Adipocyte (in vitro differentiated cells): ENCODE measurements at regions not wholly inside any gene's neighbourhood (a gene's known extent, or its start where the extent isn't known, plus 50 kb on each side); places are given as distances from the start of the nearest gene placed in this dataset.

Experiments
- DNase-seq: peaks from one replicate; pipeline ENCODE4 v3.0.0-alpha.2; 2015; ENCODE audit warnings: low read depth
- H3K27me3 ChIP-seq: replicated peaks from 2 replicates; pipeline ENCODE4 v1.7.0; 2013; ENCODE audit warnings: mild to moderate bottlenecking, low read length, moderate library complexity; ENCODE audit not compliant: control insufficient read depth, insufficient read depth
- H3K36me3 ChIP-seq: 2 replicates; pipeline ENCODE4 v1.7.0; 2013; ENCODE audit warnings: low read length, mild to moderate bottlenecking, moderate library complexity; ENCODE audit not compliant: control insufficient read depth, insufficient read depth, severe bottlenecking
- H3K4me1 ChIP-seq: 2 replicates; pipeline ENCODE4 v1.7.0; 2013; ENCODE audit warnings: mild to moderate bottlenecking, low read length, moderate library complexity; ENCODE audit not compliant: control insufficient read depth, insufficient read depth
- H3K4me3 ChIP-seq: 2 replicates; pipeline ENCODE4 v1.7.0; 2013; ENCODE audit warnings: mild to moderate bottlenecking, low read length, moderate library complexity
- H3K9ac ChIP-seq: 2 replicates; pipeline ENCODE4 v1.7.0; 2013; ENCODE audit warnings: mild to moderate bottlenecking, low read length, moderate library complexity
- H3K9me3 ChIP-seq: 2 replicates; pipeline ENCODE4 v1.7.0; 2013; ENCODE audit warnings: mild to moderate bottlenecking, low read length, moderate library complexity; ENCODE audit not compliant: control insufficient read depth

GRCh38 chr4:181173046-181173445 lies 1070.2 kb upstream of the TENM3 start:
- Histone ChIP-seq H3K9me3 (peaks cover 9% of the 10 kb centered on the region), H3K4me3 (no peak overlapping the region), H3K27me3 (no peaks in the 10 kb centered on the region), H3K9ac (no peak overlapping the region), H3K4me1 (no peaks in the 10 kb centered on the region), H3K36me3 (no peaks in the 10 kb centered on the region)
- no peak for DNase-seq

GRCh38 chr4:181176306-181176705 lies 1066.9 kb upstream of the TENM3 start:
- Histone ChIP-seq H3K4me1 (no peaks in the 10 kb centered on the region), H3K9me3 (peaks cover 8% of the 10 kb centered on the region), H3K36me3 (no peaks in the 10 kb centered on the region), H3K27me3 (no peaks in the 10 kb centered on the region), H3K4me3 (no peak overlapping the region), H3K9ac (no peak overlapping the region)
- no peak for DNase-seq

DNA sequence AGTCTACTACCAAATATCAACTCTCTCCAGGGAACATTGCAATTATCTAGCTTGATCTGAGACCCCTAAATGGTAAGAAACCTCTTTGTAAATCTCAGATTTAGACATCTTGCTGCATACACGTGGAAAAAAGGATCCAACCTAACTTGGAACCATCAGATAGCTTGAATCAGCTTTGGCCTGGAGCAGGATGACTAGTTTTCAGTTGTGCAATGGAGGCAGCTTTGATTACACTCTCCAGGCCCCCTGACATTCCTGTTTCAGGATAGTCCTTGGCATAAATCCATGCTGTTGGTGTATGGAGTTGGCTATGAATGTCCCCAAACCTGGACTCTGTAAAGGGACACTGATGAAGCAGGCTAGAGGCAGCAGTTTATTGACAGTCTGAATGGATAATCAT lies 1061.9 kb upstream of the TENM3 start:
- Histone ChIP-seq H3K9me3 (no peaks in the 10 kb centered on the region), H3K9ac (no peak overlapping the region), H3K36me3 (no peaks in the 10 kb centered on the region), H3K4me1 (no peaks in the 10 kb centered on the region), H3K4me3 (no peak overlapping the region), H3K27me3 (no peaks in the 10 kb centered on the region)
- peak; percentile 11 for DNase-seq

DNA sequence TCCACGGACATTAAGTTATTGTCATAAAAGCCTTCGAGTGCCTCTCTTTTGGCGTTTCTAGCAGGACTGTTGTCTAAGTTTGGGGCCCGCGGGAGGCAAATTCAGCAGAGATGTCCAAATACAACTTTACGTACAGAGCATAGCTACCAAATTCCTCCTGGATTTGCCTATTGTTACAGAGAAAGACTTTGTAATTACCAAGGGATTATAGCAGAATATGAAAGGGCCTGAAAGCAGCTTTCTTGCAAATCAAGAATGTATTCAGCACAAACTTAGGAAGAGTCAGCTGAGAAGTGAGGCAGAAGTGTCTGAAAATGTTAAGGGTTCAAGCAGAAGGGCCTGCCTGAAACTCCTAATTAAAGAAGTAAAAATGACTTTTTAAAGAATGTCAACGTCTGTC lies 1053.5 kb upstream of the TENM3 start:
- Histone ChIP-seq H3K4me1 (no peaks in the 10 kb centered on the region), H3K27me3 (no peaks in the 10 kb centered on the region), H3K36me3 (no peaks in the 10 kb centered on the region), H3K9me3 (no peaks in the 10 kb centered on the region), H3K9ac (no peak overlapping the region), H3K4me3 (no peak overlapping the region)
- DNase-seq, result no peak

GRCh38 chr4:181193131-181193930 lies 1049.9 kb upstream of the TENM3 start:
- Histone ChIP-seq H3K27me3 (no peaks in the 10 kb centered on the region), H3K4me3 (no peak overlapping the region), H3K9ac (no peak overlapping the region), H3K9me3 (no peaks in the 10 kb centered on the region), H3K36me3 (no peaks in the 10 kb centered on the region), H3K4me1 (no peaks in the 10 kb centered on the region)
- peak; percentile 7 for DNase-seq

- H3K36me3 ChIP-seq, result no peaks in the 10 kb centered on the region
- H3K27me3 ChIP-seq, result no peaks in the 10 kb centered on the region
- DNase-seq, result no peak
- H3K4me1 ChIP-seq, result no peaks in the 10 kb centered on the region
- H3K9ac ChIP-seq, result no peak overlapping the region
- H3K9me3 ChIP-seq, result no peaks in the 10 kb centered on the region
- no peak overlapping the region for H3K4me3 ChIP-seq
Observed at GRCh38 chr4:181194096-181194495, 1049.1 kb upstream of the TENM3 start.

DNA sequence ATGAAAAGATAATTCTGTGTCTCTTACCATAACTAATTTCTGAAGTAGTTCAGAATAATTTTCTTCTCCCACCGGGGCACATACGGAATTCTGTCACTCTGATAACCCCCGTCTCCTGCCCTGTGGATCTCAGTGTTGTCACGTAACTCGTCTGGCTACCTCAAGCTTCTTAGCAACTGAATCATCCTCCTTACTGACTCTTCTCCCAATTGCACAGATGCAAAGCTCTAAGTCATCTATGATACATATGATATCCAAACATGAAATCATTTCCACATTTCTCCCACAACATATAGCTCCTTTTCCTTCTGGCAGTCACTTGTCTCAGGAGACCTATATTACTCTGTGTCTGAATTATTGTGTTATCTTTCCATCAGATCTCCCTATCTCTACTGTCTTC lies 1043.1 kb upstream of the TENM3 start:
- Histone ChIP-seq H3K9me3 (no peaks in the 10 kb centered on the region), H3K9ac (no peak overlapping the region), H3K27me3 (no peaks in the 10 kb centered on the region), H3K4me3 (no peak overlapping the region), H3K4me1 (no peaks in the 10 kb centered on the region), H3K36me3 (no peaks in the 10 kb centered on the region)
- DNase-seq, result no peak

GRCh38 chr4:181202240-181202639 lies 1041.0 kb upstream of the TENM3 start:
- Histone ChIP-seq H3K9ac (no peak overlapping the region), H3K4me1 (no peaks in the 10 kb centered on the region), H3K9me3 (no peaks in the 10 kb centered on the region), H3K4me3 (no peak overlapping the region), H3K27me3 (no peaks in the 10 kb centered on the region), H3K36me3 (no peaks in the 10 kb centered on the region)
- DNase-seq, result no peak

GRCh38 chr4:181204109-181204508 lies 1039.1 kb upstream of the TENM3 start:
- no peak overlapping the region for H3K9ac ChIP-seq
- DNase-seq, result no peak

GRCh38 chr4:181213551-181213950 lies 1029.7 kb upstream of the TENM3 start:
- H3K4me3 ChIP-seq, result no peak overlapping the region
- DNase-seq, result no peak
- H3K9me3 ChIP-seq, result no peaks in the 10 kb centered on the region
- H3K27me3 ChIP-seq, result no peaks in the 10 kb centered on the region
- no peaks in the 10 kb centered on the region for H3K36me3 ChIP-seq
- no peaks in the 10 kb centered on the region for H3K4me1 ChIP-seq
- H3K9ac ChIP-seq, result no peak overlapping the region

More at GRCh38 chr4:181204109-181204508, 1039.1 kb upstream of the TENM3 start:
- Histone ChIP-seq H3K4me3 (no peak overlapping the region), H3K27me3 (no peaks in the 10 kb centered on the region), H3K4me1 (no peaks in the 10 kb centered on the region), H3K36me3 (no peaks in the 10 kb centered on the region), H3K9me3 (no peaks in the 10 kb centered on the region)

DNA sequence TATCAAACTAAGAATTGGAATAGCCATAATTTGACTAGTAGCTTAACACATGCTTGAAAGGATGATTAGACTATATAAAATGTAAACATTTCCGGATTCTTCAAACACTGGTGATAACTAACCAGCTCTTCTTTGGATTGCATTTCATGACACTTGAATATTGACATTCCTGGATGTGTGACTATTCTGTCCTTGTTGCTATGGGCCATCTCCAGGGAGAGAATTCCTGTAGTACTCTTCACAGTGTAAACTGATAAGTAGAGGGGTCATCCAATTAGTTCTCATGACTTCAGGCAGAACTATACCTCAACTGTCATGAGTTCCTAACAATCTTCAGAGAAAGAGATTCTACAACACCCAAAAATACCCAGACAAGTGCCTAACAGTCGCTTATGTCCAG lies 1026.7 kb upstream of the TENM3 start:
- no peak for DNase-seq
- H3K4me3 ChIP-seq, result no peak overlapping the region
- H3K27me3 ChIP-seq, result no peaks in the 10 kb centered on the region
- H3K9ac ChIP-seq, result no peak overlapping the region
- H3K36me3 ChIP-seq, result no peaks in the 10 kb centered on the region
- no peaks in the 10 kb centered on the region for H3K9me3 ChIP-seq
- H3K4me1 ChIP-seq, result no peaks in the 10 kb centered on the region
